Astrocyte (in vitro differentiated cells and primary cell): ENCODE measurements at regions not wholly inside any gene's neighbourhood (a gene's known extent, or its start where the extent isn't known, plus 50 kb on each side); places are given as distances from the start of the nearest gene placed in this dataset.
A peak's percentile ranks its signal among the peaks of the same experiment; 100 is the strongest.

ENCODE experiments used
- DNase-seq: peaks from one replicate; pipeline ENCODE4 v3.0.0-alpha.2; 2010; ENCODE audit warnings: low read depth
- FAIRE-seq: peaks from 2 replicates; lab custom pipeline; 2011; peaks lifted over from hg19 to GRCh38; lab: Jason Lieb, UNC
- H2AFZ ChIP-seq: 2 replicates; pipeline ENCODE4 v1.6.0; 2012; ENCODE audit warnings: low read depth, low read length, inconsistent platforms
- H3K27ac ChIP-seq: 2 replicates; pipeline ENCODE4 v1.5.1; 2011; ENCODE audit warnings: low read depth, low read length, inconsistent platforms
- H3K27me3 ChIP-seq: 2 replicates; pipeline ENCODE4 v1.6.0; 2011; ENCODE audit warnings: low read length, inconsistent platforms; ENCODE audit not compliant: insufficient read depth
- H3K36me3 ChIP-seq: 2 replicates; pipeline ENCODE4 v1.5.1; 2011; ENCODE audit warnings: low read length, inconsistent platforms; ENCODE audit not compliant: insufficient read depth
- H3K4me1 ChIP-seq: 2 replicates; pipeline ENCODE4 v1.5.1; 2011; ENCODE audit warnings: low read length, inconsistent platforms; ENCODE audit not compliant: insufficient read depth
- H3K4me2 ChIP-seq: 2 replicates; pipeline ENCODE4 v1.6.0; 2012; ENCODE audit warnings: low read length, inconsistent platforms
- H3K4me3 ChIP-seq: 2 replicates; pipeline ENCODE4 v1.5.1; 2011; ENCODE audit warnings: low read depth, mild to moderate bottlenecking, low read length, inconsistent platforms; ENCODE audit not compliant: insufficient read depth
- H3K79me2 ChIP-seq: 2 replicates; pipeline ENCODE4 v1.6.0; 2012; ENCODE audit warnings: mild to moderate bottlenecking, low read length, inconsistent platforms; ENCODE audit not compliant: insufficient read depth
- H3K9ac ChIP-seq: 2 replicates; pipeline ENCODE4 v1.6.0; 2012; ENCODE audit warnings: mild to moderate bottlenecking, low read length, inconsistent platforms
- H3K9me3 ChIP-seq: 2 replicates; pipeline ENCODE4 v1.5.1; 2012; ENCODE audit warnings: low read depth, mild to moderate bottlenecking, low read length, inconsistent platforms; ENCODE audit not compliant: insufficient read depth
- H4K20me1 ChIP-seq: 2 replicates; pipeline ENCODE4 v1.6.0; 2012; ENCODE audit warnings: low read length, inconsistent platforms; ENCODE audit not compliant: insufficient read depth
- H3K27ac Mint-ChIP-seq: one replicate; pipeline ENCODE4 v1.8.0; 2021; ENCODE audit warnings: mild to moderate bottlenecking, mixed read lengths; ENCODE audit not compliant: unreplicated experiment
- H3K27me3 Mint-ChIP-seq: one replicate; pipeline ENCODE4 v1.8.0; 2021; ENCODE audit warnings: low read depth, mixed read lengths; ENCODE audit not compliant: unreplicated experiment
- H3K36me3 Mint-ChIP-seq: one replicate; pipeline ENCODE4 v1.8.0; 2021; ENCODE audit warnings: low read depth, mixed read lengths; ENCODE audit not compliant: unreplicated experiment
- H3K4me1 Mint-ChIP-seq: one replicate; pipeline ENCODE4 v1.8.0; 2021; ENCODE audit warnings: low read depth, mixed read lengths; ENCODE audit not compliant: unreplicated experiment
- H3K4me3 Mint-ChIP-seq: one replicate; pipeline ENCODE4 v1.8.0; 2021; ENCODE audit warnings: mild to moderate bottlenecking, moderate library complexity, mixed read lengths; ENCODE audit not compliant: unreplicated experiment
- H3K9me3 Mint-ChIP-seq: one replicate; pipeline ENCODE4 v1.8.0; 2021; ENCODE audit warnings: mild to moderate bottlenecking, mixed read lengths; ENCODE audit not compliant: unreplicated experiment
- EZH2 ChIP-seq: IDR thresholded peaks from 2 replicates; pipeline ENCODE4 v1.6.1; 2012; ENCODE audit warnings: mild to moderate bottlenecking, low read length, inconsistent platforms; ENCODE audit not compliant: insufficient read depth
- TF ChIP-seq, protein P1 (sequence below): IDR thresholded peaks from 2 replicates; pipeline ENCODE4 v1.5.1; 2011; ENCODE audit warnings: low read depth, mild to moderate bottlenecking, inconsistent platforms, low read length, moderate library complexity; ENCODE audit not compliant: insufficient read depth

DNA sequence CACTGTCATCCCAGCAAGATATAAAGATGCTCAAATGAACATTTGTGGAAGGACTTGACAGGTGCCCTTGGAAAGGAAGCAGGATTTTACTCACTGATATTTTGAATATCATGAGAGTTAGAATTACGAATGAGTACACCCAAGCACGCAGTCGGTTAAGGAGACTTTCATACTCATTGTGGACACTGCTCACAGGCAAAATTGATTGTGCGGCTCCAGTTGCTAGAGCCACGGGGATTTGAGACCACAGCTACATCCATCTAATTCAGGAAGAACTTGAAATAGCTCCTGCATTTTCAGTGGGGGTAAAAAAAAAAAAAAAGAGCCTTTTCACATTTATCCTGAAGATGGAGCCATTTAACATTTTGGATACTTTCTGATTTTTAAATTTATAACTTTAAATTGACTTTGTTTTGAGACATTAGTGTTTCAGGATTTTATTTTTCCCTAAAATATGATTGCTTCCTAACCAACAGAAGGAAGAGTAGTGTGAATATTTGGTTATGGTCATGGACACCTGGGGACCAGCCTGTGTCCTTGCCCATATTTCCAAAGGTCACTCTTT lies 1080.1 kb upstream of the EEF2KMT start:
- FAIRE-seq (no peak), DNase-seq (no peak)
- Histone ChIP-seq H3K9ac (no peak overlapping the region), H3K9me3 (no peaks in the 10 kb centered on the region), H3K36me3 (no peaks in the 10 kb centered on the region), H2AFZ (no peak overlapping the region), H3K27me3 (no peaks in the 10 kb centered on the region), H3K4me1 (no peaks in the 10 kb centered on the region), H4K20me1 (no peaks in the 10 kb centered on the region), H3K79me2 (no peaks in the 10 kb centered on the region), H3K4me2 (no peak overlapping the region), H3K27ac (no peak overlapping the region), H3K4me3 (no peak overlapping the region)
- TF ChIP-seq EZH2, result no peak
- TF ChIP-seq, protein P1, sequence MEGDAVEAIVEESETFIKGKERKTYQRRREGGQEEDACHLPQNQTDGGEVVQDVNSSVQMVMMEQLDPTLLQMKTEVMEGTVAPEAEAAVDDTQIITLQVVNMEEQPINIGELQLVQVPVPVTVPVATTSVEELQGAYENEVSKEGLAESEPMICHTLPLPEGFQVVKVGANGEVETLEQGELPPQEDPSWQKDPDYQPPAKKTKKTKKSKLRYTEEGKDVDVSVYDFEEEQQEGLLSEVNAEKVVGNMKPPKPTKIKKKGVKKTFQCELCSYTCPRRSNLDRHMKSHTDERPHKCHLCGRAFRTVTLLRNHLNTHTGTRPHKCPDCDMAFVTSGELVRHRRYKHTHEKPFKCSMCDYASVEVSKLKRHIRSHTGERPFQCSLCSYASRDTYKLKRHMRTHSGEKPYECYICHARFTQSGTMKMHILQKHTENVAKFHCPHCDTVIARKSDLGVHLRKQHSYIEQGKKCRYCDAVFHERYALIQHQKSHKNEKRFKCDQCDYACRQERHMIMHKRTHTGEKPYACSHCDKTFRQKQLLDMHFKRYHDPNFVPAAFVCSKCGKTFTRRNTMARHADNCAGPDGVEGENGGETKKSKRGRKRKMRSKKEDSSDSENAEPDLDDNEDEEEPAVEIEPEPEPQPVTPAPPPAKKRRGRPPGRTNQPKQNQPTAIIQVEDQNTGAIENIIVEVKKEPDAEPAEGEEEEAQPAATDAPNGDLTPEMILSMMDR, result no peak
- Mint-ChIP-seq H3K4me1 (no peaks in the 10 kb centered on the region), H3K36me3 (no peaks in the 10 kb centered on the region), H3K27me3 (peaks cover 2% of the 10 kb centered on the region), H3K4me3 (no peak overlapping the region), H3K27ac (no peak overlapping the region), H3K9me3 (no peaks in the 10 kb centered on the region)

DNA sequence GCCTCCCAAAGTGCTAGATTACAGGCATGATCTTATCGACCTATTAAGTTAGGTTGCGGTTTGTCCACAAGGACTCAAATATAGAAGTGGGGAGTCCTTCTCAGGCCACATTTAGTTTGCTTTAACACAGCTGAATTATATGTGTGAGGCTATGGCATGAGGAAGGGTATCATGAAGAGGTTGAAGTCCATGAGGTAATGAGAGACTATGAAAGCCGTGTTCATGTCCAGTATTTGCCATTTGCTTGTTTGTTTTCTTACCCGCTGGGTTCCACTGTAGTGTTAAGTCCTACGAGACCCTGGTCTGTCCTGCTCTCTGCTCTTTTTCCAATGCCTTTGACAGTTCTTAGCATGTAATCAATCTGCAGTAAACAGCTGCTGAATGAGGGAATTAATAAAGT lies 1072.4 kb upstream of the EEF2KMT start:
- Mint-ChIP-seq H3K36me3 (no peaks in the 10 kb centered on the region), H3K4me1 (no peaks in the 10 kb centered on the region), H3K27me3 (peaks cover 9% of the 10 kb centered on the region), H3K27ac (no peak overlapping the region), H3K9me3 (no peaks in the 10 kb centered on the region), H3K4me3 (no peak overlapping the region)
- H4K20me1 ChIP-seq, result no peaks in the 10 kb centered on the region
- H2AFZ ChIP-seq, result no peak overlapping the region
- H3K36me3 ChIP-seq, result no peaks in the 10 kb centered on the region
- H3K4me1 ChIP-seq, result no peaks in the 10 kb centered on the region
- H3K79me2 ChIP-seq, result no peaks in the 10 kb centered on the region
- DNase-seq, result no peak
- FAIRE-seq, result no peak
- TF ChIP-seq, protein P1, result no peak
- no peak for TF ChIP-seq EZH2
- H3K27ac ChIP-seq, result no peak overlapping the region
- no peak overlapping the region for H3K4me2 ChIP-seq
- H3K4me3 ChIP-seq, result no peak overlapping the region
- no peak overlapping the region for H3K9ac ChIP-seq
- H3K9me3 ChIP-seq, result no peaks in the 10 kb centered on the region
- H3K27me3 ChIP-seq, result no peaks in the 10 kb centered on the region

DNA sequence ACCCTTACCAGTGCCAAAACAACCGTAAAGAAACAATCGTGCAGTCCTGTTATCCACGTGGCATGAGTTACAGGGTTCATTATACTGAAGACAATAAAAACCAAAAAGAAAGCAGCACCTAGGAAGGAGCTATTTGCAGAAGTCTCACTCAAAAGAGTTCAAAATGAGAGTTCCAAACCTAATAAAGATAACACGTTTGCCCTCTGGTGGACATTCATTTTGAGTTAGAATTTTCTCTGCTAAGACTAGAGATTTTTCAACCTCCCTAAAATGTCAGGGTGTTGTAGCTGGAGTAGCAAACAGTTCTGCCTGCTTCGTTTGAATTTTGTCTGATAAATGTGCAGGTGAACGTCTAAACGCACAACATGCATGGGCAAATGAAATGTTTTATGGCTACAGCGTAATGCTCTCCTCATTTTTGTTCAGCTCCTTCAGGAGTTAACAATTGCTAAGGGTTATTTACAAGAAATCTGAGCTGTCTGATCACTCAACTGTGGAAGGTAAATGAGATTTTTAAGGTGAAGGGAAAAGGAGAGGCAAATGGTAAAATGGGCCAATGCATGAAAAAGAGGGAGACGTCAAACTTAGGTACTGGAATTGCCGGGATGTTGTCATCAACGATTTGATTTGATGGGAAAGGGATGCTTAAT lies 1067.9 kb upstream of the EEF2KMT start:
- no peak overlapping the region for H3K4me3 ChIP-seq
- Mint-ChIP-seq H3K4me3 (no peak overlapping the region), H3K9me3 (no peaks in the 10 kb centered on the region), H3K36me3 (no peaks in the 10 kb centered on the region), H3K4me1 (no peaks in the 10 kb centered on the region), H3K27ac (no peak overlapping the region), H3K27me3 (peaks cover 7% of the 10 kb centered on the region)
- FAIRE-seq (no peak), DNase-seq (peak; percentile 2)
- no peaks in the 10 kb centered on the region for H3K4me1 ChIP-seq
- no peak overlapping the region for H3K27ac ChIP-seq
- H3K36me3 ChIP-seq, result no peaks in the 10 kb centered on the region
- no peaks in the 10 kb centered on the region for H3K27me3 ChIP-seq
- no peaks in the 10 kb centered on the region for H3K79me2 ChIP-seq
- H4K20me1 ChIP-seq, result no peaks in the 10 kb centered on the region
- H3K4me2 ChIP-seq, result no peak overlapping the region
- H2AFZ ChIP-seq, result no peak overlapping the region
- TF ChIP-seq, protein P1, result peak; percentile 36
- TF ChIP-seq EZH2, result no peak
- H3K9me3 ChIP-seq, result no peaks in the 10 kb centered on the region
- no peak overlapping the region for H3K9ac ChIP-seq
